ENCODE measurements at regions not wholly inside any gene's neighbourhood (a gene's known extent, or its start where the extent isn't known, plus 50 kb on each side); places are given as distances from the start of the nearest gene placed in this dataset.

- TF ChIP-seq, protein P1, sequence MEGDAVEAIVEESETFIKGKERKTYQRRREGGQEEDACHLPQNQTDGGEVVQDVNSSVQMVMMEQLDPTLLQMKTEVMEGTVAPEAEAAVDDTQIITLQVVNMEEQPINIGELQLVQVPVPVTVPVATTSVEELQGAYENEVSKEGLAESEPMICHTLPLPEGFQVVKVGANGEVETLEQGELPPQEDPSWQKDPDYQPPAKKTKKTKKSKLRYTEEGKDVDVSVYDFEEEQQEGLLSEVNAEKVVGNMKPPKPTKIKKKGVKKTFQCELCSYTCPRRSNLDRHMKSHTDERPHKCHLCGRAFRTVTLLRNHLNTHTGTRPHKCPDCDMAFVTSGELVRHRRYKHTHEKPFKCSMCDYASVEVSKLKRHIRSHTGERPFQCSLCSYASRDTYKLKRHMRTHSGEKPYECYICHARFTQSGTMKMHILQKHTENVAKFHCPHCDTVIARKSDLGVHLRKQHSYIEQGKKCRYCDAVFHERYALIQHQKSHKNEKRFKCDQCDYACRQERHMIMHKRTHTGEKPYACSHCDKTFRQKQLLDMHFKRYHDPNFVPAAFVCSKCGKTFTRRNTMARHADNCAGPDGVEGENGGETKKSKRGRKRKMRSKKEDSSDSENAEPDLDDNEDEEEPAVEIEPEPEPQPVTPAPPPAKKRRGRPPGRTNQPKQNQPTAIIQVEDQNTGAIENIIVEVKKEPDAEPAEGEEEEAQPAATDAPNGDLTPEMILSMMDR (IDR thresholded peaks at IDR 0.05; ENCODE audit: low read length, missing control alignments), result no peak
- H3K4me3 ChIP-seq (replicated peaks; ENCODE audit: low read depth, low read length), result no peak overlapping the region
- no peak for DNase-seq (ENCODE audit: low read depth)
Observed at GRCh38 chr6:170155464-170156196, 135.2 kb downstream of the DLL1 start.

DNA sequence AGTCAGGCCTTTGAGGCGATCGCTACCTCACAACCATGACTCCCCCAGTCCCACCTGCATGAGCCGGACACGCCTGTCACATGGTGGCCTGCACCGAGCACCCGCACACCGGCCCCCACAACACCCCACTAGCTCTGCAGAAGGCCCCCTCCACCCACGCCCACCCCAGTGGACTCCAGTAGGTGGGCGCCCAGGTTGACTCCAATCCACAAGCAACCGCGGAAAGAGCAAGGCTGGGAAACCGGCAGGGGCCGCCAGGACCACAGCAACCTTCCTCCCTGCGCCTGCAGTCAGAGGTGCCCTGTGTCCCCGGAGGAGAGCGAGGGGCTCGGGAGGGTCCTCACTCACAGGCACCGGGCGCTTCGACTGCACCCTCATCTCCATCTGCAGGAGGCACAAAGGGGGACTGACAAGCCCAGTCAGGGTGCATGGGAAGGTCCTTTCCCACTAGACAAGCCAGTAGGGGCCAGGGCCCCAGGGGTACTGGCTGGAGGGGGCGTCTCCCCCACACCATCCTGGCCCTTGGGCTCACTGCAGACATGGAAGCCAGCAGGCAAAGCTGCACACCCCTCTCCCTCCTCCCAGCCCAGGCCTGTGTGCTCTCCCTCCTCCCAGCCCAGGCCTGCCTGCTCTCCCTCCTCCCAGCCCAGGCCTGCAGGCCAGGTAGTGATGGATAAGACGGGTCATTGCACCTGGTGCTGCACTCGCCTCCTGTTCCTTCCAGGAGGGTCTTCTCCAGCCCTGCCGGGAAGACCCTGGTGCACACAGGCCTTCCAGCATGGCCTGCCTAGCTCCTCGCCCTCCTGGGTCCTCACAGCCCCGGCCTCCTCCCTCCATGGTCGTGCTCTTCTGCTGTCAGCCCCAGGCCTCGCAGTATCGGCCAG is 137.2 kb downstream of the DLL1 start:
- DNase-seq (ENCODE audit: low read depth), result no peak

GRCh38 chr6:170152989-170153388 is 137.9 kb downstream of the DLL1 start:
- H3K4me3 ChIP-seq (replicated peaks; ENCODE audit: low read depth, low read length), result no peak overlapping the region
- DNase-seq (ENCODE audit: low read depth), result peak; percentile 20
- TF ChIP-seq, protein P1 (IDR thresholded peaks at IDR 0.05; ENCODE audit: low read length, missing control alignments), result no peak

More for the DNA sequence above, 137.2 kb downstream of the DLL1 start:
- no peak overlapping the region for H3K4me3 ChIP-seq (replicated peaks; ENCODE audit: low read depth, low read length)
- TF ChIP-seq, protein P1 (IDR thresholded peaks at IDR 0.05; ENCODE audit: low read length, missing control alignments), result no peak

- H3K4me3 ChIP-seq (replicated peaks; ENCODE audit: low read depth, low read length), result no peak overlapping the region
- TF ChIP-seq, protein P1 (IDR thresholded peaks at IDR 0.05; ENCODE audit: low read length, missing control alignments), result no peak
Observed at GRCh38 chr6:170152124-170152926, 138.6 kb downstream of the DLL1 start.

DNA sequence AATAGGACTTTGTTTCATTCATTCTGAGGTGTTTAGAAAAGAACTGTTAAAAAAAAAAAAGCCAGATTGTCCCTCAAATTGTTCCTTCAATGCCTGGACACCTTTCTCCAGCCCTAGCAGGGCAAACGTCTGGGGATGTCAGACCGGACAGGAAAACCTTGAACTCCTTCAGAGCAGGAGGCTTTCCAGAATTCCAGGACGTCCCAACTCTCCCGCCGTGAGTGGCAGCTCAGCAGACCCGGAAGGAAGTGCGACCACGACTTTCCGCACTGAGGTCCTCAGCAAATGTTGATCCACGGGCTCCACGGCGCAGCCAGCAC is 139.1 kb downstream of the DLL1 start:
- TF ChIP-seq, protein P1 (IDR thresholded peaks at IDR 0.05; ENCODE audit: low read length, missing control alignments), result no peak
- no peak overlapping the region for H3K4me3 ChIP-seq (replicated peaks; ENCODE audit: low read depth, low read length)
- DNase-seq (ENCODE audit: low read depth), result no peak

More at GRCh38 chr6:170152124-170152926, 138.6 kb downstream of the DLL1 start:
- DNase-seq (ENCODE audit: low read depth), result no peak

GRCh38 chr6:170151321-170151771 is 139.5 kb downstream of the DLL1 start:
- no peak for DNase-seq (ENCODE audit: low read depth)
- TF ChIP-seq, protein P1 (IDR thresholded peaks at IDR 0.05; ENCODE audit: low read length, missing control alignments), result no peak
- no peak overlapping the region for H3K4me3 ChIP-seq (replicated peaks; ENCODE audit: low read depth, low read length)

All from fibroblast of pulmonary artery (primary cell).